ENCODE measurements at regions not wholly inside any gene's neighbourhood (a gene's known extent, or its start where the extent isn't known, plus 50 kb on each side); places are given as distances from the start of the nearest gene placed in this dataset.

DNA sequence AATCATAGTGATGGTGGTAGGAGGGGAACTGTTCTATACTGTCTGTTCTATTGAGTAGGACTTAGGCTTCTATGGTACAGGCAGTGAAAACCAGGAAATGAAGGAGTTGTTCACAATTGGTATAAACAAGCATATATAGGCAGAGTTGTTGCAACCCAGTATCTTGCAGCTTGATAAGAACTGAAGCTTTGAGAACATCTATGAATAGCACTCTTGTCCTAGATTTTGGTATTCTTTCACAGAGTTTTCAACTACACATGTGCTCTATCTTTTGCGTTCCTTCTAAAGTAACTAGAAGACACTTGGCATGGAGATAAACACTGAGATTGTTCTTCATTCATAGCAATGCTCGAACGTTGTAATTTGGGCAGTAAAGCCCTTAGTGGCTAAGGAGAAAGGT, 91.8 kb downstream of the KCNJ2 start:
- TF ChIP-seq, protein P1, sequence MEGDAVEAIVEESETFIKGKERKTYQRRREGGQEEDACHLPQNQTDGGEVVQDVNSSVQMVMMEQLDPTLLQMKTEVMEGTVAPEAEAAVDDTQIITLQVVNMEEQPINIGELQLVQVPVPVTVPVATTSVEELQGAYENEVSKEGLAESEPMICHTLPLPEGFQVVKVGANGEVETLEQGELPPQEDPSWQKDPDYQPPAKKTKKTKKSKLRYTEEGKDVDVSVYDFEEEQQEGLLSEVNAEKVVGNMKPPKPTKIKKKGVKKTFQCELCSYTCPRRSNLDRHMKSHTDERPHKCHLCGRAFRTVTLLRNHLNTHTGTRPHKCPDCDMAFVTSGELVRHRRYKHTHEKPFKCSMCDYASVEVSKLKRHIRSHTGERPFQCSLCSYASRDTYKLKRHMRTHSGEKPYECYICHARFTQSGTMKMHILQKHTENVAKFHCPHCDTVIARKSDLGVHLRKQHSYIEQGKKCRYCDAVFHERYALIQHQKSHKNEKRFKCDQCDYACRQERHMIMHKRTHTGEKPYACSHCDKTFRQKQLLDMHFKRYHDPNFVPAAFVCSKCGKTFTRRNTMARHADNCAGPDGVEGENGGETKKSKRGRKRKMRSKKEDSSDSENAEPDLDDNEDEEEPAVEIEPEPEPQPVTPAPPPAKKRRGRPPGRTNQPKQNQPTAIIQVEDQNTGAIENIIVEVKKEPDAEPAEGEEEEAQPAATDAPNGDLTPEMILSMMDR (conservative IDR thresholded peaks at IDR 0.05; ENCODE audit: low read length) = no peak
- TF ChIP-seq EZH2phosphoT487 (IDR thresholded peaks at IDR 0.05; ENCODE audit: borderline replicate concordance) = no peak

All from Loucy (cell line).